ENCODE measurements at regions not wholly inside any gene's neighbourhood (a gene's known extent, or its start where the extent isn't known, plus 50 kb on each side); places are given as distances from the start of the nearest gene placed in this dataset.

DNA sequence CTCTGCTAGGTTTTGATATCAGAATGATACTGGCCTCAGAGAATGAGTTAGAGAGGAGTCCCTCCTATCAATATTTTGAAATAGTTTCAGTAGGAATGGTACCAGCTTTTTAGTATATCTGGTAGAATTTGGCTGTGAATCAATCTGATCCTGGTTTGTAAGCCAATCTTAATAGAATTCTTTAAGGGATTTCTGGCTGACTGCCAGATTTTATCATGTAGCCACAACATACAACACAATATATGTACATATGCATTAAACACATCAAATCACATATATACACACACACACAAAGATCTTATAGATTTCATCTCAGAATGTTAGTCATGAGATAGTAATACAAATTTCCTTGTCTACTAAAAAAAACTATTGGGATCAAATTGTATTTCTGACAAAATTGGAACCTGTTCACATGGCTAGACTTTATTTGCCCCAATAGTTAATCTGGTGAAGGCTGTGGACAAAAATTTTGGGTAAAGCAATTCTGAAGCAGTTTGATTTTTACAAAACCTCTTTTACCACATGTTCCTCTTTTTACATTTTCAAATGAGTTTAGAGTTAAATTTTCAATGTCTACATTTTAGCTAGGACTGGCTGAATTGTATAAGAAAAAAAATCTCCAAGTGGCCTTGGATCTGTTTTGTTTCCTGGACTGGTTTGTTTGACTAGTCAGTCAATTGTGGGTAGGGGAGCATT lies 151.7 kb downstream of the FASLG start:
- no peak for DNase-seq

DNA sequence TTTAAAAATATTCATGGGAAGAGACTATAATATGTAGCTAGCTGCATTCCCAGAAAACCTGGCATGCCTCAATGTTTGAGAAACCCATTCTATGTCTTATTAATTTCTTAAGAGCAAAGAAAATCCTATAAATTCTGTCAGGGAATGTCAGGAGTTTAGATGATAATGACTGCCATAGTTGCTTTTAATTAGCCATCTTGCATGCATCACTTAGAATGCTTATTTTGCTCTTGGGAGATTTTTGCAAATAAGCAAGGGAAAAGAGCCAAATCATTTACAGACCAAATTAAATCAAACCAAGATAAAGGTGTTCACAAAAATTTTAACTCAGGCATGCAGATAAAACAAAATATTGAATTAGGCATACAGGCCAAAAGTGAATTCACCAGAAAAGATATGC lies 152.8 kb downstream of the FASLG start:
- no peak for DNase-seq

- no peak for DNase-seq
Measured at GRCh38 chr1:172812118-172812517, 153.2 kb downstream of the FASLG start.

GRCh38 chr1:172813330-172813729 lies 154.4 kb downstream of the FASLG start:
- no peak for DNase-seq

GRCh38 chr1:172814428-172814827 lies 155.5 kb downstream of the FASLG start:
- DNase-seq = no peak

DNA sequence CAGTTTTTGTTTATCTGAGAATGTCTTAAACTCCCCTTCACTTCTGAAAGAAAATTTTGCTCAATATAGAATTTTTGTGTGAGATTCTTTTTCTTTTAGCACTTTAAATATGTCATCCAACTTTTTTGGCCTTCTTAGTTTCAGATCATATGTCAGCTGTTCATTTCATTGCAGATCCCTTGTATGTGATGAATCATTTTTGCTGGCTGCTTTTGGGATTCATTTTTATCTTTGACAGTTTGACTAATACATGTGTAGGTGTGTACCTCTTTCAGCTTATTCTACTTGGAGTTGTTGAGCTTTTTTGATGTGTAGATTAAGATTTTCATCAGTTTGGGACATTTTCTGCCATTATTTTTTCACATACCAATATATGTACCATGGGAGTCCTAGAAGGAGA lies 156.8 kb downstream of the FASLG start:
- no peak for DNase-seq

- DNase-seq = no peak
Measured at GRCh38 chr1:172818841-172819527, 160.1 kb downstream of the FASLG start.

- DNase-seq = no peak
Measured at GRCh38 chr1:172820475-172821158, 161.7 kb downstream of the FASLG start.

DNA sequence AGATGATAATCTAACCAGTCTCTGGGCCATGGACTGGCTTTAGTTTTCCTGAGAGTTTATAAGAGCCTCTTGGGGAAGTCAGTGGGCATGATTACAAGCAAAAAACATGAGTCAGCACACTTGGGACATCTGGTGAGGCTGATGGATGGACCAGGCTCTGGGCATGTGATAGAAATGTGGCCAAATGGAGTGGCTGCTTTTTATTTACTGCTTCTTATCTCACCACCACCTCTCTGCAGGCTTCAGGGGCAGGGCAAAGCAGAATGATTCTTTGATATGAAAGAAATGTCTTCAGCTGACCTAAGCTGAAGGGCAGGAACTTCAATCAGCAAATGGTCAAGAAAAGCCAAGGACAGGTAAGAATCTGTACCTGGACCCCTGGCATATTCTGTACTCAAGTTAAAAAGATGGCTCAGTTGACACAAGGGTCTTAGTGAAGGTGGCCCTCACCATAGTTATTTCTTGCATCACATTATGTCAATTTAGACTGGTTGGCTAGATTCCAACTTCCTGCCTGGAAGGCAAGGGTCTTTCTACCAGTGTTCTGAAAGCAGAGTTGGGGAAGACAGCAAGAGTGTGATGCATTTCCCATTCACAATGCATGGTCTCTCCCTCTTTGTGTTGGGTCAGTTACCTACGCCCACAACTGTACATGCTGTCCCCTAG lies 162.8 kb downstream of the FASLG start:
- no peak for DNase-seq

- DNase-seq = no peak
Measured at GRCh38 chr1:172822886-172823285, 164.0 kb downstream of the FASLG start.

- DNase-seq = no peak
Measured at GRCh38 chr1:172823534-172823933, 164.6 kb downstream of the FASLG start.

- DNase-seq = no peak
Measured at GRCh38 chr1:172824209-172824608, 165.3 kb downstream of the FASLG start.

GRCh38 chr1:172826096-172826741 lies 167.3 kb downstream of the FASLG start:
- no peak for DNase-seq

- DNase-seq = no peak
Measured at GRCh38 chr1:172827301-172827700, 168.4 kb downstream of the FASLG start.

DNA sequence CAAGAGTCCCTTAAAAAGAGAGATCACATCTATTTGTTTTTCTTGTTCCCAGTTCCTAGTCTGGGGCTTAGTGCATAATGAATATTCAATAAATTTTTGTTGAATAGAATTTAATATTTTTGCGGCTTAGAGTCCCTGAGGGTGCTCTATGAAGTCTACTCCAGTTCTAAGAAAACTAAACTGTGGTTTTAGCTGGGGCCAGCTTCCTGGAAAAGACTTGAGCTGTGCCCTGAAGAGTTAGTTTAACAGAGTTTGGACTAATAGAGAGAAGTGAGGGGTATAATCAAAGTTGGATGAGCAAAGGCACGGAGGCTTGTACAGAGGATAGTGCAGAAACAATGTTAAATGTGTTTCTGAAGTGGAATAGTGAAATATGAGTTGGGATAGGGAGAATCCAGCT lies 168.9 kb downstream of the FASLG start:
- no peak for DNase-seq

DNA sequence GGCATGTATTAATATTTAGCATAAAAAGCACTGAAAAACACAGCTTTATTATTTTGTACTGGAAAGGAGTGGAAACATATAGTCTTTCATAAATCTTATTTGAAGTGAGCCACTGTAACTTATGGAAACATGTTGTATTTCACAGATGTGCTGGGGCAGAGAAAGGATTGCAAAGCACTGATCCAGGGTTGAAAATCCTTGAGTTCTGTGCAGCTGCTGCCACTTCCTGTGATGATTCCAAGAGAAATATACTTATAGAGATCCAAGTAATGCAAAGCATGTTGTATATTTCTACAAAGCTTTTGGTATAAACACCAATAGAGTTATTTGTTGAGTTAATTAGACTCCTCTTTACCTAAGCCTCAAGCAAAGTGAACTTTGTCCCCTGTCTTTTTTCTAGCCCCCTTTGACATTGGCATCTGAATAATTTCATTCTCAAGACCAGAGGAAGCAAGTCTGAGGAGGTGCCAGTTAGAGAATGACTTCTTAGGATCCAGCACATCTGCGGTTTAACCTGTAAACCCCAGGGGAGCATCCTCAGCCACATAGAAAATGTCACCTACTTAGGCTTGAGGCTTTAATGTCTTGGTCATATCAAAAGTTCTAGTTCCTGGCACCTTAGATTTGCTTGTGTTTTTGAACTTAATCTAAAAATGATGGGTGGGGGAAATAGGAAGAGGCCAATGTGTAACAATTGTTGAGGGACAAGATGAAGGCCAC lies 173.3 kb downstream of the FASLG start:
- DNase-seq = no peak

- DNase-seq = no peak
Measured at GRCh38 chr1:172833954-172834353, 175.1 kb downstream of the FASLG start.

DNA sequence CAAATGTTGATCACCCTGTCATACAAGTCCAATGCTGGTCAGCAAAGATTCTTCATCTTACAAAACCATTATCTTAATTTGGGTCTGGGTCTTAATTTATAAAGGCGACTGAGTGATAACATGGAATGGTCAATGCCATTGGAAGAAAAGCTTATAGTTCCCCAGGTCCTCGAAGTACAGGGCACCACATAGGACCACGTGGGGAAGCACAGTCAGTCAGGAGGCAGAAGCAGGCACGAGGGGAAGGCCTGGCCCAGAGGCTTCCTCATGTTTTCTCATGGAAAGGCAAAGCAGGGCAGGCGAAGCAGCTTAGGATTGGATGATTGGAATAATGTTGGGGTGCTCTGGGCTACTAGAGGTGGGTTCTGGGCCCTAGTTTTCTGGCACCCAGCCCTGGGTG lies 175.7 kb downstream of the FASLG start:
- no peak for DNase-seq

GRCh38 chr1:172835834-172836233 lies 176.9 kb downstream of the FASLG start:
- no peak for DNase-seq

- DNase-seq = no peak
Measured at GRCh38 chr1:172837816-172838679, 179.1 kb downstream of the FASLG start.

GRCh38 chr1:172838680-172839313 lies 179.9 kb downstream of the FASLG start:
- no peak for DNase-seq
